CD4-positive, alpha-beta T cell treated with Interleukin-17A for 1 hour (primary cell): ENCODE measurements at regions not wholly inside any gene's neighbourhood (a gene's known extent, or its start where the extent isn't known, plus 50 kb on each side); places are given as distances from the start of the nearest gene placed in this dataset.
"Not testable (repeated sequence)": the region's sequence is repeated elsewhere in the genome, so short reads cannot be mapped to it uniquely, and the experiment has no call there.

Experiments used
- DNase-seq: peaks from one replicate; pipeline ENCODE4 v3.0.0-alpha.2; 2020

DNA sequence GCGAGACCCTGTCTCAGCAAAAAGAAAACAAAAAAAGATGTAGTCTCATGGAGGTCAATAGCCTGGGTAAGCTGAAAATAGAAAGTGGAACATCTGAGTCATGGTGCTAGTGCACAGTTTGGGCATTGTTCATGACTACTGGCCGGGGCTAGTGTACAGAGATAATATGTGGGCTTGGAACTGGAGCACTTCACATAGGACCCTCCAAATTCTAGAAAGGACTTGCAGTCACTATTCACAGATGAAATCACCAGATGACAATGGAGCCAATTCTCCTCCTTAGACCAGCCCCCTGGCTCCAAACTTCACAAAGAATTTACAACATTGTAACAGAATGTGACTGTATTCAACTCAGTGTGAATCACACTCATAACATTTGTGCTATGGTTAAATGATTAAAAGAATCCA, 367.8 kb upstream of the SLC7A11 start:
- no peak for DNase-seq

DNA sequence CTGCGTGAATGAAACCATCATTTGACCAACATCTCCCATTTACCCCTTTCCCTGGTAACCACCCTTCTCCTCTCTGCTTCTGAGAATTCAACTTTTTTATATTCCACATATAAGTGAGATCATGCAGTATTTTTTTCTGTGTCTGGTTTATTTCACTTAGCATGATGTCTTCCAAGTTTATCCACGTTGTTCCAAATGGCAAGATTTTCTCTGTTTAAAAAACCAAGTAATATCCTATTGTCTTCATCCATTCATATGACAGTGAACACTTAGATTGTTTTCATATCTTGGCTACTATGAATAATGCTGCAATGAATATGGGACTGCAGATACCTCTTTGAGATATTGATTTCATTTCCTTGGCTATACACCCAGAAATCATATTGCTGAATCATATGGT, 362.4 kb upstream of the SLC7A11 start:
- DNase-seq: no peak

DNA sequence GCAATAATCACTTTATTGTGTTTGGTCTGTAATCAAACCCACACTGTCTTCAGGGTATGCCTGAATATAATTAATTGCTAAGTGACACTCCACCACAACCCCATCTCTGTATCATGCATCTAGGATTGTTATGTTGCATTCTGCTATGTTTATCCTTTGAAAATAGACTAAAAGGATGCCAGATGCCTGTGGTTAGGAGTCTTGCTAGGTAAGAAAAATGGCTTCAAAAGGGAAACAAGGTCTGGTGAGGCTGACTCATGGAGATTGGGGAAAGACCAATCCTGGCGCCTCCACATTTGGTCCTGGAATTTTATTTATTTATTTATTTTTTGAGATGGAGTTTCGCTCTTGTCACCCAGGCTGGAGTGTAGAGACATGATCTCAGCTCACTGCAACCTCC, 360.5 kb upstream of the SLC7A11 start:
- no peak for DNase-seq

DNA sequence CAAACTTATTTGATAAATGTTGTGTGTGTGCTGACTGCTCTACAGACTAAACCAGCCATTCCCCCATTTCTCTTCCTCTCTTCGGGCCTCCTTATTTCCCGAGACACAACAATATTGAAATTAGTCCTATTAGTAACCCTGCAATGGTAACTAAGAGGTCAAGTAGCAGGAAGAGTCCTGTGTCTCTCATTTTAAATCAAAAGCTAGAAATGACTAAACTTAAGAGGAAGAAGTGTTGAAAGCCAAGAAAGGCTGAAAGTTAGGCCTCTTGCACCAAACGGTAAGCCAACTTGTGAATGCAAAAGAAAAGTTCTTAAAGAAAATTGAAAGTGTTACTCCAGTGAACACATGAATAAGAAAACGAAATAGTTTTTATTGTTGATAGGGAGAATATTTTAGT, 357.8 kb upstream of the SLC7A11 start:
- DNase-seq: no peak

DNA sequence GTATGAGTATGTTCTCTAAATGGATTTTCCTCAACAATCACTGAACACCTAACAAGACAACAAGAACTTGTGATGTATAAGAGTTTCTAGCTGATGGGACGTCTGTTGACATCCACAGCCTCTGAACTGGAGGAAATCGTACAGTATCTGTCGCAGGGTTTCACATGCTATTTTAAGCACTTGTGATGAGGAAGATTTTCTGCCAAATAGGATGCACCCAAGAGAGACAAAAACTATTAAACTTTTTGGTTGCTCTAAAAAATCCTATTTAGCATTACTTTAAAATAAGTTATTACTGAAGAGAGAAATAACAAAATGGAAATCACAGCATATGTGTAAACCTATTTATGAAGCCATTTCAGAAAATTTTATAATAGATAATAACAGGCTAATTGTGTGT, 356.1 kb upstream of the SLC7A11 start:
- no peak for DNase-seq

DNA sequence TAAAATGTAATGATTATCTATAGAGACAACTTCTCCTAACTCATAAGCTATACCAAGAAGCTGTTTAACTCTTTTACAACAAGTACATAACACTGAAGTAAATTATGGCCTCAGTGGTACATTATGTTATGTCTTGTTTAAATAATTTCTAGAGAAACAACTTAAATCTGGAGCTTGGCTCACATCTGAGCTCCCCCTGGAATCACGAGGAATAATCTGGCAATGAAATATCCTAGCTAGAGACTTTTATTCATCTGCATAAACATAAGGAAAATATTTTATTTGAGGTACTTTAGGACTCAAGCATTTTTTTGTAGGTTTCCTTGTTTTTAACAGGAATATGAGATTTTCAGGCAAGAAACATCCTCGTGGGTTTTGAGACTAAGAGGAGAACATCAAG, 354.7 kb upstream of the SLC7A11 start:
- no peak for DNase-seq

DNA sequence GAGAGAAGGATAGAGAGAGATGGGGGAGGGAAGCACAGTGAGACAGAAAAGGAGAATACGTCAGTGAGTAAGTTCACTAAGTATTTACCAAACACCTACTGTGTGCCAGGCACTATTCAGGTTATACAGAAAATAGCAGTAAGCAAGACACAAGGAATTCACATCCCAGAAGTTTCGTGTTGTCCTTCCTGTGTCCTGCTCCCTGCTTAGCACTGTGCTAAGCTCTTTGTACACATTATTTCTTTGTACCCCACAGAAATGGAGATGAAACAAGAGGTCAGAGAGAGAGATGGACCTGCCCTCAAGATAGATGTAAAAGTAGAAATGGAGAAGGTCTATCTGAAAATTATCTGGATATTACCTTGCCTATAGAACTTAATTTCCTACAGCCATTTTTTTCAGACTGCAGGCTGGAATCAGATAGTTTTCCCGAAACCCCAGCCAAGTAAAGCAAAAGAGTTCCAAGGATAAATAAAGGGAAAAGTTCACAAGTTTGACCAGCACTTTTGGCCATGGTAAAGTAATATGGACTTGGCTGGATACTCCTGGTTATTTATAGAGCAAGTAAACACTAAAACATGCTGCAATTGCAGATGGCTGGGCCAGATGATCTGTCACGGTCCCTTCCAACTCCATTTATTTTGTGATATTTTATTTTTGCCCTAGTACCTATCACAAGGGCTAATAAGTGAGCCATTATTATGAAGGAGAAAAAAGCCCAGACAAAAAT, 353.7 kb upstream of the SLC7A11 start:
- no peak for DNase-seq

DNA sequence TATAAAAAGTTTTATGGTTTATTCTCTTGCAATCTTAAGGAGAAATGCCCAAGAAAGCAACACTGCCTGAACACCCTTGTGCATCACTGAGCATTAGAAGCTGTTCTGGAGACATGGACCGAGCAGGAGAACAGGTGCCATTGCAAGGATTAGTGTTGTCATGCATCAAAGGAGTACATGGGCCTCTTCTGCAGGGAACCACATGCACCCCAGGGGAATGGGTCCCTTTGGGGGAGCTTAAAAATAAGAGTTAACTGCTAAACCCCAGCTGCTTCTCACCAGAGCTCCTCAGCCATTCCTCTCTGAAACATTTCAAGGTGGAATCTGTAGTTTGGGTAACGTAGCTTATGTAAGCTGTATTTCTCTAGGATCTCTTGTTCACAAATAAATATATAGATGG, 353.0 kb upstream of the SLC7A11 start:
- DNase-seq: no peak

DNA sequence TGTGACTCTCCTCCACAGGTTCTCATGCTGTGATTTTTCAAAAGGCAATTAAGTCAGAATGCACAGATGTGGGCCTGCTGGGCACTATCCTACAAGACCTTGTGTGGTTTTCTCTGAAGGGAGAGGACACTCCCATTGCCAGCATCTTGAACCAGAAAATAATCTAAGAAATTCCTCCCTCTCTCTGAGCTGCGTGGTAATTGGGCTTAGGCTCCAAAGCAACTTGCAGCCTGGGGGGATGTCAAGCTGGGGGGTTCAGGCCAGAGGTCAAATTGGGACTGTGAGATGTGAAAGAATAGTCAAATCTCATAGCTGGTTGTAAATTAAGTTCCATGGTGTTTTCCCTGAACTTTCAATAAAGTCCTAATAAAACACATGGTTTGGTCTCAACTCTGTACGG, 350.6 kb upstream of the SLC7A11 start:
- DNase-seq: no peak

DNA sequence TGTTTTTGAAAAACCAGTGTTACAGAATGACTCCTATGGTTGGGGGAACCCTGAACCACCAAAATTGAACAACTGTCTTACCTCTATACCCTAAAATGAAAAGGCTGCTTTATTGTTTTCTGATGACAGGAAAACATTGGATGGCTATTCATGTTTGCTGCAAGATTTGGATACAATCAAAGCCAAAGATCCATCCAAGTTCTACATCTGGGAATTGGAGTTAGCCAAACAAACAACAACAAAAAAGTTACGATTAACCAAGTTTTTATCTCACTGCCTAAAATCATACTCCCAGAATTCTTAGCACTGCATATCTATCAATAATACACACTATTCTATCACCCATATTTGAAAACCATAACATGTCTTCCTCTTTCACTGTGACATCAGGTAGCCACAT, 349.7 kb upstream of the SLC7A11 start:
- DNase-seq: no peak

DNA sequence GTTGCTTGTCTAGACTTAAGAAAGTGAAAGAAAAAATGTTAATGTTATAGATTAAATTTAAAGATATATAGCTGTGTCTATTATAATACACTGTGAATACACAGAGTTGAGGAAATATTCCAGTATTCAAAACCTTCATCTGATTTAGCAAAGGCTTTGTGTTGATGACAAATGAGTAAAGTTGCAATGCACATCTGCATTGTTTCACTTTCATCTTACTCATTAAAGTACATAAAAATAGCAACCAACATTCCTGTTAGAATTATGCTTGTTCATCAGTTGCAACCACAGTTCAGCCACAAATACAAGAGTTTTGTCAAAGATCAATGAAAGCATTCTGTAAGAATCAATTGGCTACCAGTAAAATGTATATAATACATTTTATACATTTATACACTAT, 346.4 kb upstream of the SLC7A11 start:
- no peak for DNase-seq

DNA sequence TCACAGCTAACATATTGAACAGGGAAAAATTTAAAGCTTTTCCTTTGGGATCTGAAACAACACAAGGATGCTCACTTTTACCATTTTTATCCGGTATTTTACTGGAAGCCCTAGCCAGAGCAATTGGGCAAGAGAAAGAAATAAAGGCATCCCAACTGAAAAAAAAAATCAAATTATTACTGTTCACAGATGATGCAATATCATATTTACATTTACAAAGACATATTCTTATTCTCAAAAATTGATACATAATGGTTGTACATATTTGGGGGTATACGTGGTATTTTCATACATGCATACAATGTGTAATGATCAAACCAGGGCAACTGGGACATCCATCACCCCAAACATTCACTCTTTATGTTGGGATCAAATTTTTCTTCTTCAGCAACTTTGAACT, 337.0 kb upstream of the SLC7A11 start:
- no peak for DNase-seq

DNA sequence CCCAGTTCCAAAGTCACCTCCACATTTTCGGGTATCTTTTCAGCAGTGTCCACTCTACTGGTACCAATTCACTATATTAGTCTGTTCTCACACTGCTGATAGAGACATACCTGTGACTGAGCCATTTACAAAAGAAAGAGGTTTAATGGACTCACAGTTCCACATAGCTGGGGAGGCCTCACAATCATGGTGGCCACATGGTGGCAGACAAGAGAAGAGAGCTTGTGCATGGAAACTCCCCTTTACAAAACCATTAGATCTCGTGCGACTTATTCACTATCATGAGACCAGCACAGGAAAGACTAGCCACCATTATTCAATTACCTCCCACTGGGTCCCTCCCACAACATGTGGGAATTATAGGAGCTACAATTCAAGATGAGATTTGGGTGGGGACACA, 335.7 kb upstream of the SLC7A11 start:
- DNase-seq: not testable (repeated sequence)

DNA sequence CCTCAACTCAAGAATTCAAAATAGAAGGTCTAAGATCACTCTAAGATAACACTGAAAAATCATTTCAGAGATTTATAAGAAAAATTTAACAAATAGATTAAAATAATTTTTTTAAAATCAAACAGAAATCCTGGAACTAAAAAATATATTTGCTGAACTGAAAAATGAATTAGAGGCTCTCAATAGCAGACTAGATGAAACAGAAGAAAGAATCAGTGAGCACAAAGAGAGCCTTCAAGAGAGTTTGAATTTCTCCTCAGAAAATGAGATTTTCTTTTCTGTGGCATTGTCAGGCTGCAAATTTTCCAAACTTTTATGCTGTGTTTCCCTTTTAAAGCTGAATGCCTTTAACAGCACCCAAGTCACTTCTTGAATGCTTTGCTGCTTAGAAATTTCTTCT, 335.0 kb upstream of the SLC7A11 start:
- no peak for DNase-seq

DNA sequence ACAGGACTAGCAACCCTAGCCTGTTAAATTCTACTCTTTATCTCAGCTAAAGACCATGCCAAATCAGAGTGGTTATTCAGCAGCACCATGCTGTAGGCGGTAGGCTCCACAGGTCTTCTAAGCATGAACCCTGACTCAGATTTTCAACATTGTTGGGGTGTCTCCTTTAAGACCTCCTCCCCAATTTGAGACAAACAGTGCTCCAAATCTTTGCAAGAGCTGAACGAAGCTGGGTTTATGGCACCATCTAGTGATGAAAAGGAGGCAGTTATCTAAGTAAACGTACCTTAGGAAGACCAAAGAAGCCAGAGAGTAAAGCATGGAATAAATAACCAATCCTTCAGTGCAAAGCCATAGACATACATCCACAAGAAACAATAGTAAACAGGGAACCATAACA, 334.5 kb upstream of the SLC7A11 start:
- DNase-seq: no peak

DNA sequence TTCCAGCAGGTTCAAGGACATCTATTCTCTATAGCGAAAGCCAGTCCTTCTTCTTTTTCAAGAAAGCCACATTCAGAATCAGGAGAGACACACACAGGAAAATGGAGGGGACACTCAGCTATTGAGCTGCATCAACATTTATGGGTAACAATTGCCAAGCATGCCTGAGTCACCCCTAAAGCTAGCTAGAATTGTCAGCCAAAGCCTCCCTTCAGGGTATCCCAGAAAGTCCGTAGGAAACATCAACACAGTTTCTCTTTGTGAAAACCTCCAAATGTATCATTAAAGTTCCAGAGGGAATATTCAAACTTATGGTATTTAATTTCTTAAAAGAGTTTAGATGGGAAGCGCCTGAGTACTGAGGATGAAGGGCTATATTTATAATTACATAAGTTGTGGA, 331.1 kb upstream of the SLC7A11 start:
- no peak for DNase-seq

DNA sequence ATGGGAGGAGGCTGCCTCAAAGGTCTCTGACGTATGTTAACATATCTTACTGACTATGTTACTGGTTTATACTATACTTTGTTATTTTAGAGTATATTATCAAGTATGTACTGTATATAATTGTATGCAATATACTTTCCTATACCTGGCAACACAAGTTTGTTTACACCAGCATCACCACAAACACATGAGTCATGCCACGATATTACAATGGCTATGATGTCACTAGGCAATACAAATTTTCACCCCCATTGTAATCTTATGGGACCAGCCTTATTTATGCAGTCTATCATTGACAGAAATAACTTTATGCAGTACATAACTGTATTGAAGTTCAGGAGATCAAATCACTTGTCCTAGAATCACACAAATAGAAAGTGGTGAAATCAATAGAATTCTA, 329.9 kb upstream of the SLC7A11 start:
- DNase-seq: no peak

DNA sequence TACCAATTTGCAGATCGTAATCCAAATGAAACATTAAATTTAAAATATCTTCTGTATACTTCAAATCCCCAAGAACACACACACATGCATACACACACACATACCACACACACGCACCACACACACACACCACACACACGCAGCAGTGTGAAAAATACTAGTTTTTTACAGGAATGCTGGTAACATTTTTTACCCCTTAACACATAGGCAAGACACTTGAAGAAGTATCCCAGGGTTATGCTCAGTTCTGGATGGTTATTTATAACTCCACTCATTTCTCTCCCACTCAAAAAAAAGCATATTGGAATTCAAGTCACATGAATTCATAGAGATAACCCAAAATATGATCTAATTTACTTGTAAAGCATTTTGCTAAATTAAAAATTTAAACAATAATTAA, 325.5 kb upstream of the SLC7A11 start:
- no peak for DNase-seq

DNA sequence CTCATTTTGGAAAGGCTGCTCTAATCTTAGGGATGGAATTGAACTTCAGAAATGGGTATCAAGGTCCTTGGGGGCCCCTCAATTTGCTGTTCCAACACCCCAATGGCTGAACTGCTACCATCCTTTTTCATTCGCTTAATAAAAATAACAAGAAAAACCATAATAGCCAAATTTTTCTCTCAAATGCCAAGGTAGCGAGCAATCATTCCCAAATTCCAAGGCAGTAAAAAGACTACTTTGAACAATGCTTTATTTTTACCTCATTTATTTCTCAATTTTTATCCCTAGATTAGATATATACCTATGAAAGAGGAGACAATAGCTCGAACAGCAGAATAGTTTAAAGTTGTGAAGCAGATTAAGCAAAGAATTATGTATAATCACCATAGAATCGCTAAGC, 323.4 kb upstream of the SLC7A11 start:
- DNase-seq: no peak

DNA sequence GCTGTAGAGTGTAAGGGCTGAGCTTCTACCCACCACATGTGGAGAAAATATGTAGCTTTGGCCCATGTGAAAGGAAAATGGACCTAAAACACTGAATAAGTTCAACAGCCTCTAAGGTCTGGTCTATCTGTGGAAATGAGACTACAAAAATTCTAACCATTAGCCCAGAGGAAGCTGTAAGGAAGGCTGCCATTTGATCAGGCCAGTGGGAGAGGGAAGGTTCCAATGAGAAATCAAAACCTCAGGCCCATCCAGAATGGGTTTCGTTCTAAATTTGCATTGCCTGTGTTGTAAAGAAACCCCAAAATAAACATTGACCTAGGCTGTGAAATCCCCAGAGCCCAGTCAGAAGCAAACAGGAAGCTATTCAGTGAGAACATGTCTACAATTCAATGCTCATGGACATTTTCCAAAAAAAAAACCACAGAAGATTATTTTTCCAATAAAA, 320.4 kb upstream of the SLC7A11 start:
- no peak for DNase-seq

DNA sequence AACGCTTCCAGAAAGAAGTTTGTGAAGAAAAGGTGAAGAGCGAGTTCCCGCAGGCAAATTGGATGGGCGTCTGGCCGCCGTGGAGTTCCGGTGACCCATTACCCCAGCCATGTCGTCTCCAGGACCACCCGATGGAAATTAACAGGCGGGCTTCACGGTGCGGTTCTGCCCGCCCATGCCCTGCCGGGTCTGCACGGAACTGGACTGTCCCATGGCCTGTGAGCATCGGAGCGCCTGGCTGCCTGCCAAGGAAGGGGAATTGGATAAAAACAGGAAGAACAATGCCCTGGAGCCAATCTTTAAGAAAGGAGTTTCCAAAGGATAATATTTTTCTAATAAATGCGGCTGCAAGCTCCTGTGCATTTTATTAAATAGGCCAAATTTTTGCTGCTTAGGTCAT, 319.8 kb upstream of the SLC7A11 start:
- no peak for DNase-seq

DNA sequence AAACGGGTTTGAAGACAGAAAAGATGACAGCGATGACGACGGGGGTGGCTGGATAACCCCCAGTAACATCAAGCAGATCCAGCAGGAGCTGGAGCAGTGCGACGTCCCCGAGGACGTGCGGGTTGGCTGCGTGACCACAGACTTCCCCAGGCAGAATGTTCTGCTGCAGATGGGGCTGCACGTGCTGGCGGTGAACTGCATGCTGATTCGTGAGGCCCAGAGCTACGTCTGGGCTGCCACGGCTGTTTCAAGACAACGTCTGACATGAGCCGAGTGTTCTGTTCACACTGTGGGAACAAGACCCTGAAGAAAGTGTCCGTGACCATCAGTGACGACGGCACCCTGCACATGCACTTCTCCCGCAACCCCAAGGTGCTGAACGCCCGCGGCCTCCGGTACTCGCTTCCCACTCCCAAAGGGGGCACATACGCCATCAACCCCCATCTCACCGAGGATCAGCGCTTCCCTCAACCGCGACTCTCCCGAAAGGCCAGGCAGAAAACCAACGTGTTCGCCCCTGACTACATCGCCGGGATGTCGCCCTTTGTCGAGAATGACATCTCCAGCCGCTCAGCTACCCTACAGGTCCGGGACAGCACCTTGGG, 319.2 kb upstream of the SLC7A11 start:
- no peak for DNase-seq

DNA sequence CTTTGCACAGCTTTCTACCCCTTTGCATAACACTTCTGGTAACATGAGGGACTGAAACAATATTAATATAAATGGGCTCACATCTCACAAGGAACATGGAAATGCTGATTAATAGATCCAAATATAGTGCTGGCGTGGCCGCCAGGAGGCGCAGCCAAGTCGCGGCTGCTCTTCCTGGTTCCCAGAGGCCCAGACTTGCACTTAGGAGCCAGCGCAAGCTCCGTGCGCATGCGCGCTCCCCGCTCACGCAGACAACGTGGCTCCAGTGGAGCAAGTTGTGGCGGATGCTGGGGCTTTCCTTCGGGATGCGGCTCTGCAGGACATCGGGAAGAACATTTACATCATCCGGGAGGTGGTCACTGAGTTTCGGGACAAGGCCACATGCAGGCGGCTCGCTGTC, 318.3 kb upstream of the SLC7A11 start:
- DNase-seq: no peak

DNA sequence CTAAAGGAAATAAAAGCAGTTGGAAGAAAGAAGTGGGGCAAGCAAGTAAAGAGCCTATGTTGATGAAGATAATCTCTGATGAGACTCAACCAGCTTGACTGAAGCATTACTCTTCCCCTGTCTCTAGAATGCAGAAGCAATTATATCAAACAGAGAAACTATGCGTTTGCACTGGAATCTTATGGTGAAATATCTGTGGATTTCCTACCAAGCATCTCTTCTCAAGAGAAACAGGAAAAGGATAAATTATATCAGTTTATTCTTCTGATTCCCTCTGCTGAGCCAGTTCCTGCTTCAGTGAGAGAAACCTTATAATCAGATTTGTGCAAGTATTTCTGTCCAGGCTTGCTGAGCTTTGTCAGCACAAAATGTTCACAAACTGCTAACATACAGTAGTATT, 316.7 kb upstream of the SLC7A11 start:
- no peak for DNase-seq

DNA sequence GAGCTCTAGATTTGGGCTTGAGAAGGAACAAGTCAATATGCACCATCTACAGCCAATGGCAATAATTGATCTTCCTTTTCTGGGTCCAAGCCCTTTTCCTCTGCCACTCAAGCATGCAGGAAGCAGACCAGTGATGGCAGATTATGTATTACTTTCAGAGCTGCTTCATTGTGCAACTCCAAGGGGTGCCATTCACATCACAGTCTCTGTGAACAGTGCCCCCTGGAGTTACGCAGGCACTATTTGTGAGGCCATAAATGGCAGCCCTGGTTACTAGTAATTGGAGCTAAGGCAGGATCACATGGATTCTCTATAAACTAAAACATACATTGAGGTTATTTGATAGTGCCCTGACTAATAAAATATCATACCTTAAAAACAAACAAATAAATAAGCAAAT, 313.4 kb upstream of the SLC7A11 start:
- DNase-seq: no peak
